Stimulated activated naive B cell treated with anti-CD40 and anti-IgM and Interleukin-4, amounts not matched to agents 10 μg/mL and 1 μg/mL and 100 μg/mL, for 72 hours (primary cell): ENCODE measurements at regions not wholly inside any gene's neighbourhood (a gene's known extent, or its start where the extent isn't known, plus 50 kb on each side); places are given as distances from the start of the nearest gene placed in this dataset.
"Not testable (repeated sequence)": the region's sequence is repeated elsewhere in the genome, so short reads cannot be mapped to it uniquely, and the experiment has no call there.

ENCODE experiments used
- ATAC-seq, 2 donors: fragments of 150-1000 bp; cut with Tn5 transposase; replicated peaks; 2 replicates each; pipeline ENCODE4 v1.10.0; 2021; ENCODE audit warnings: moderate library complexity in 1 of 2
- DNase-seq: peaks from one replicate; pipeline ENCODE4 v3.0.0; 2021
- H3K27ac Mint-ChIP-seq: one replicate; pipeline ENCODE4 v1.8.0; 2022; ENCODE audit warnings: mild to moderate bottlenecking, mixed read lengths
- H3K27me3 Mint-ChIP-seq, 2 donors: one replicate each; pipeline ENCODE4 v1.8.0; 2022; ENCODE audit warnings: mixed read lengths in 2 of 2
- H3K36me3 Mint-ChIP-seq, 2 donors: one replicate each; pipeline ENCODE4 v1.8.0; 2022; ENCODE audit warnings: mixed read lengths in 2 of 2, mild to moderate bottlenecking in 1 of 2
- H3K4me1 Mint-ChIP-seq, 2 donors: one replicate each; pipeline ENCODE4 v1.8.0; 2022; ENCODE audit warnings: mixed read lengths in 2 of 2, mild to moderate bottlenecking in 1 of 2
- H3K4me3 Mint-ChIP-seq, 2 donors: one replicate each; pipeline ENCODE4 v1.8.0; 2022; ENCODE audit warnings: mild to moderate bottlenecking in 2 of 2, mixed read lengths in 2 of 2, moderate library complexity in 1 of 2
- H3K9me3 Mint-ChIP-seq, 2 donors: one replicate each; pipeline ENCODE4 v1.8.0; 2022; ENCODE audit warnings: mixed read lengths in 2 of 2, mild to moderate bottlenecking in 1 of 2

DNA sequence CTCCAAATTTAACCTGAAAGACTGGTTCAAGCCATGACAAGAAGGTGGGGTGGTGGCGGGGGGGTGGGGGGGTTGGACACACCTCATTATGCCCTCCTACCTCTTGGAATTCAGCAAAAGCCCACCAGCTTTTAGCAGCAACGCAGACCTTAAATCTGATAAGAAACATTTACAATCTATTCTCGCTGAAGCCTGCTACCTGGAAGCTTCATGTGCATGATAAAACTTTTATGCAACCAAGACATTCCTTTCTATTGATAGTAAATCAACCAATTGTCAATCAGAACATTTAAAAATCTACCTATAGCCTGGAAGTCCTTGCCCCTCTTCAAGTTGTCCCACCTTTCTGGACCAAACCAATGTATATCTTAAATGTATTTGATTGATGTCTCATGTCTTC, 113.6 kb upstream of the FAM98A start:
- DNase-seq (no peak), ATAC-seq (no peak)
- Mint-ChIP-seq H3K27ac (no peak overlapping the region), H3K9me3 (no peaks in the 10 kb centered on the region), H3K4me1 (no peaks in the 10 kb centered on the region), H3K36me3 (no peaks in the 10 kb centered on the region), H3K27me3 (peaks cover 0 to 6% of the 10 kb centered on the region in 2 donors), H3K4me3 (no peak overlapping the region)

DNA sequence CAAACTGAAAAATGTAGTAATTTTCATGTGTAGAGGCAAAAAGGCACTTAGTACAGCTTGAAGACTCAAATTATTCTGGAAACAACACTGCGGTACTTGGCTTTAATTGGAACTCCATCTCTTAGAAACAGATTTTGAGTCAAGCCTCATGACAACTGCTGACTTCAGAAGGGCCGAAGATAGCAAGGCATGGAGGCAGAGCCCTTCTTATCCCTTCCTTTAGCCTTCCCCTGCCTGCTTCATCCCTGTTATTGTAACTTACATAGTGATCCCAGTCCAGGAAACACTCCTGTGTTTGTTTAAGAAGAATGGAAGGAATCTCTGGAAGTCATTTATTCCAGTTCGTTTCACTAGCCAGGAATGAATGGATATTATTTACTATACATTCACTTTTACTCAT, 110.9 kb upstream of the FAM98A start:
- DNase-seq = no peak
- no peak for ATAC-seq
- Mint-ChIP-seq H3K9me3 (no peaks in the 10 kb centered on the region), H3K27ac (no peak overlapping the region), H3K36me3 (no peaks in the 10 kb centered on the region), H3K4me3 (no peak overlapping the region), H3K4me1 (no peaks in the 10 kb centered on the region), H3K27me3 (no peaks in the 10 kb centered on the region)

DNA sequence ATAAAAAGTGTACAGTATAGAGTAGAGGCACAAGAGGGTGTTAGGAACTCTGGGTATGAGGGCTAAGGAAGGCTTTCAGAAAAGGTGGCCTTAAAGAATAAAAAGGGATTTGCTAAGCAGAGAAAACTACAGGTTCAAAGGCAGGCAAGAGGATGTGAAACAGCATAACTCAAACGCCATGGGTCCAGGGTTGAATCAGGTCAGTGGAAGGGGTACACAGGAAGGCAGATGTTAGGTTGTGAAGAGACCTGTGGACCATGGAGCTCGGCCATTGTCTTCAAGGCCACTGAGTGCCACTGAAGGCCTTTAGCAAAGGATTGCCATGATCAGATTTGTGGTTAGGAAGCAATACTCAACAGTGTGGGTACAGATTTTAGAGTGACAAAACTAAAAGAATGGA, 108.2 kb upstream of the FAM98A start:
- Mint-ChIP-seq H3K9me3 (no peaks in the 10 kb centered on the region), H3K4me3 (no peak overlapping the region), H3K4me1 (no peaks in the 10 kb centered on the region), H3K27me3 (no peaks in the 10 kb centered on the region), H3K27ac (no peak overlapping the region), H3K36me3 (no peaks in the 10 kb centered on the region)
- ATAC-seq (no peak), DNase-seq (no peak)

DNA sequence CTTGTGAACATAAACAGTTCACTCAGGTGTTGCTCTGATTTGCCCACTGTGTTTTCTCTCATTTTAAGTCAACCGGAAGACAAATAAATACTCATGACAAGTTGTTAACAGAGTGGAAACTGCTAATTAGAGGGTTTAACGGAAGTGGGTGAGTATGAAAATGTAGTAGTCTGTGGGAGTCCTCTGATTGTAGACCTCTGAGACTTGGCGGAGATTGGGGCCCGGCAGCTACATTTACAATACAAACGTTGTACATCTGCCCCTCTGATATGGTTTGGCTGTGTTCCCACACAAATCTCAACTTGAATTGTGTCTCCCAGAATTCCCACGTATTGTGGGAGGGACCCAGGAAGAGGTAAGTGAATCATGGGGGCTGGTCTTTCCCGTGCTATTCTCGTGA, 107.3 kb upstream of the FAM98A start:
- ATAC-seq (no peak), DNase-seq (no peak)
- H3K9me3 Mint-ChIP-seq = no peaks in the 10 kb centered on the region
- H3K27me3 Mint-ChIP-seq = no peaks in the 10 kb centered on the region
- no peaks in the 10 kb centered on the region for H3K36me3 Mint-ChIP-seq
- no peaks in the 10 kb centered on the region for H3K4me1 Mint-ChIP-seq
- H3K27ac Mint-ChIP-seq = no peak overlapping the region
- H3K4me3 Mint-ChIP-seq = no peak overlapping the region

DNA sequence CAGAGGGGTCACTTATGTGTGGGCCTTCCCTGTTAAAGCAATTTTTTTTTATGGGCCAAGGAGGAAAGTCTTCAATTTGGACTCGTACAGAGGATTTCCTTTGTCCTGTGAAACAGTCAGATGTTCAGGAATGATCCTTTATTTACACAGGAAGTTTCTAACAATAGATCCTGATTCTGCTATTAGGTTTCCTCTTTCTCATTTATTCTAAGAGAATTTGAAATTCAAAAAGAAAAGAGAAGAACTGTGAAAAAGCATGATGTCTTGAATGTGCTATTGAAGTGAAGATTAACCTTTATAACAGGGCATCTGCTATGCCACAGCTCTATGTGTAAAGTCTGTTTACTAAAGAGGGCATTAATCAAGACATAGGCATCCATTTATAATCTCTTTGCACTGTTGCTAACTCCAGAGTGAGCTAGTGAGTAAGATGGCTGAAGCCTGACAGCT, 105.3 kb upstream of the FAM98A start:
- ATAC-seq = no peak

DNA sequence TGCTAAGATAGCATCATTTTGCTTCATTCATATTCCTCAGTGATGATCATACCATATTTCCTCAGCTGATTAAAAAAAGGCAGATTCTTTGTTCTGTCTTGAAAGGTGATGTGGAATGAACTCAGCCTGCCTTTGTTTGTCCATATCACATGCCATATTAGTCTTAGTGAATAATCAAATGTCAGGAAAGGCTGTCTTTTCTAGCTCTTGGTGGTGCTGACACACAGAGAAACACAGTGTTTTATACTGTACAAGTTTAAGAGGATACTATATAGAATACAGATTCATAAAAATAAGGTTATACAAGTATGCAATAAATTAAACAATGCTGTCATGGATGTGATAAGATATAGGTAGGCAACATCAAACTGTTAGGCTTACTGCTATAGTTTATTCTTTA, 97.1 kb upstream of the FAM98A start:
- no peak for ATAC-seq
- peaks cover 6 to 21% of the 10 kb centered on the region in 2 donors for H3K27me3 Mint-ChIP-seq
- no peak overlapping the region for H3K4me3 Mint-ChIP-seq
- no peak for DNase-seq
- peaks cover 0 to 5% of the 10 kb centered on the region in 2 donors for H3K36me3 Mint-ChIP-seq
- H3K27ac Mint-ChIP-seq = no peak overlapping the region
- H3K9me3 Mint-ChIP-seq = peaks cover 14 to 23% of the 10 kb centered on the region in 2 donors
- no peaks in the 10 kb centered on the region for H3K4me1 Mint-ChIP-seq

More for the DNA sequence above, 105.3 kb upstream of the FAM98A start:
- Mint-ChIP-seq H3K9me3 (peaks cover 0 to 2% of the 10 kb centered on the region in 2 donors), H3K27me3 (peaks cover 0 to 4% of the 10 kb centered on the region in 2 donors), H3K36me3 (no peaks in the 10 kb centered on the region), H3K4me1 (no peaks in the 10 kb centered on the region), H3K27ac (no peak overlapping the region), H3K4me3 (no peak overlapping the region)
- no peak for DNase-seq

DNA sequence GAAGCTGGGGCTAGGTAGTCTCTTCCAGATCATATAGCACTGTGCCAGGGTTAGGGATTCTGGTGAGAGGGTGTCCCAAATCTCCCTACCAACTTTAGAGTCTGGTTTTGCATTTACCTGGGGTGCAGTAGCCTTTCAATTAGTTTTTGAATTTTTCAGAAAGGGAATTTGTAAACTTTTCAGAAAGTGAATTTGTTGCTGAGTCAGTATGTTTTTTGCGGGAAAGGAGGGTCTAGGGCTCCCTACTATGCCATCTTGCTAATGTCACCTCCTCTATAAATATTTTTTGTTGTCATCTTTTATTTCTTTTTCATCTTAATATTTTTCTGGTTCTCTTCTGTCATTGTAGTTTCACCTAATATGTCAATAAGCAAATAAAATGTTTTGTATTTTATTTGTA, 95.8 kb upstream of the FAM98A start:
- Mint-ChIP-seq H3K4me1 (no peaks in the 10 kb centered on the region), H3K4me3 (no peak overlapping the region), H3K36me3 (peaks cover 0 to 5% of the 10 kb centered on the region in 2 donors), H3K27ac (no peak overlapping the region), H3K27me3 (peaks cover 6 to 17% of the 10 kb centered on the region in 2 donors), H3K9me3 (peaks cover 18 to 27% of the 10 kb centered on the region in 2 donors)
- no peak for DNase-seq
- ATAC-seq = no peak

DNA sequence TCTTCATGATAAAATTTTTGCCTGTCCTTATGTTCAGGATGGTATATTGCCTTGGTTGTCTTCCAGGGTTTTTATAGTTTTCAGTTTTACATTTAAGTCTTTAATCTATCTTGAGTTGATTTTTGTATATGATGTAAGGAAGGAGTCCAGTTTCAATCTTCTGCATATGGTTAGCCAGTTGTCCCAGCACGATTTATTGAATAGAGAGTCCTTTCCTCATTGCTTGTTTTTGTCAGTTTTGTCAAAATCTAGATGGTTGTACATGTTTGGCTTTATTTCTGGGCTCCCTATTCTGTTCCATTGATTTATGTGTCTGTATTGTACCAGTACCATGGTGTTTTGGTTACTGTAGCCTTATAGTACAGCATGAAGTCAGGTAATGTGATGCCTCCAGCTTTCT, 91.6 kb upstream of the FAM98A start:
- H3K4me1 Mint-ChIP-seq, H3K27ac Mint-ChIP-seq, DNase-seq, ATAC-seq, H3K4me3 Mint-ChIP-seq, H3K36me3 Mint-ChIP-seq: not testable (repeated sequence)
- H3K9me3 Mint-ChIP-seq = peaks cover 25 to 34% of the 10 kb centered on the region in 2 donors
- peaks cover 6 to 11% of the 10 kb centered on the region in 2 donors for H3K27me3 Mint-ChIP-seq

DNA sequence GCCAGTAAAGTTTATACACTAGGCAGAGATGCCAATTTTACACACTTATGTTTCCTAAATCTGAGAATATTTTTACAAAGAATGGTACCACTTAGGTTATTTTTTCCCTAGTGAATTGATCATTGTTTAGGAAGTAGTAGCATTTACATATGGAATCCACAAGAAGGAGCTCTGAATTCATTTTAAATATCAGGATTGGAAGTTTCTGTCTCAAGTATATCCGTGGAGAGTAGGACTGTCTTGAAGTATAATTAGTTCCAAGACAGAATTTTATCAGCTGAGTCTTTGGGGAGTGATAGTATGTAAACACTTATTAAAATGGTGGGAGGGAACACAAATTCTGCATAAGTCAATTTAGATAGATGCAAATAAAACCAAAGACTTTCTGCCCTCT, 82.3 kb upstream of the FAM98A start:
- H3K36me3 Mint-ChIP-seq = no peaks in the 10 kb centered on the region
- H3K27ac Mint-ChIP-seq = no peak overlapping the region
- H3K4me3 Mint-ChIP-seq = no peak overlapping the region
- peaks cover 5 to 7% of the 10 kb centered on the region in 2 donors for H3K9me3 Mint-ChIP-seq
- DNase-seq = no peak
- H3K4me1 Mint-ChIP-seq = no peaks in the 10 kb centered on the region
- H3K27me3 Mint-ChIP-seq = peaks cover 7 to 24% of the 10 kb centered on the region in 2 donors
- ATAC-seq = no peak

DNA sequence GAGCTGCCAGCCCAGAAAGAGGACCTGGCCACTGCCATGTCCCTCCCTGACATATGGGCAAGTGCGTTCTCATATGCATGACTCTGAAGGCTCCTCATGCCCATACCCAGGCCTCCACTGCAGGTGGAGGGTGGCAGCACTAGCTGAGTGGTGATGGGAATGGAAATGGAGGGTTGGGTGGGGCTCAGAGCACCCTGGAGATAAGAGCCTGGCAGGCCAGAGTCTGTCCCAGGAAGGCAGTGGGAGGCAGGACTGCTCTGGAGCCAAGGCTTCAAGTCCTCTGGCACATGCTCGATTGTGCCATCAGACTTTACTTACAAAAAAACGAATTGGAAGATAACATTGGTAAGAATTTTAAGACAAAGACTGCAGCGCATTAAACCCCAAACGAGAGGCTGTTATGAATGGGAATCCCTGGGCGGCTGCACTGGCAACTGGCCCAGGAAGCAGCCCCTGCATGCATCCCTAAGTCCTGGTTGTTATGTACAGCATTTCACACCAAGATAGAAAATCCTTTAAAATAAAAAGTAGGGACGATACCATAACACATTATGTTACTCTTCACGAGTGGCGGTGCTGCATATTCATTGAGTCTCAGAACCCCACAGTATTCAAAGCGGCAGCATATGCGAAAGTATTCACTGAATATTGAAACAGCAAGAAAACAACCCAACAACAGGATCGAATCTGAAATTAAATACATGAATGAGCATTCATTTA, 81.7 kb upstream of the FAM98A start:
- no peak overlapping the region for H3K27ac Mint-ChIP-seq
- no peak for ATAC-seq
- H3K36me3 Mint-ChIP-seq = no peaks in the 10 kb centered on the region

DNA sequence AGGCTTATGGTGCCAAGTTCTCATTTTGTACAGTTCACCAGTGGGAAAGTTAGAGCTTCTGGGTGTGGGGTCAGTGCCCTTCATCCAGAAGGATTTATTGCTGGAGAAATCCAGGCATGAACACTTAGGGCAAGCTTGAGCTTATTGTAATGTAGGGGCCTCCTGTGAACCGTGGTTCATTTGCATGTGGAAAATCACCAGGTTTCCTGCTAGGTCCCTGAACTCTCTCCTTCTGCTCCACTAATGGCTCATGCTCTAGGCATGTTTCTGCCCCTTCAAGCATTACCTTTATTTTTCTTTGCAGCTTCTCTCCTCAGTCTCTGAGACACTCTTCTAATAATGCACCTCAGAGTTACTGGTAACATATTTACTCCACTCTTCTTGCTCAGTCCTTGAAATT, 79.3 kb upstream of the FAM98A start:
- Mint-ChIP-seq H3K27ac (no peak overlapping the region), H3K9me3 (no peaks in the 10 kb centered on the region), H3K27me3 (peaks cover 7 to 19% of the 10 kb centered on the region in 2 donors), H3K36me3 (no peaks in the 10 kb centered on the region), H3K4me1 (no peaks in the 10 kb centered on the region), H3K4me3 (no peak overlapping the region)
- ATAC-seq (no peak), DNase-seq (no peak)

More for the DNA sequence above, 81.7 kb upstream of the FAM98A start:
- Mint-ChIP-seq H3K27me3 (peaks cover 7 to 24% of the 10 kb centered on the region in 2 donors), H3K9me3 (peaks cover 5 to 7% of the 10 kb centered on the region in 2 donors), H3K4me1 (no peaks in the 10 kb centered on the region), H3K4me3 (no peak overlapping the region)
- DNase-seq = no peak

DNA sequence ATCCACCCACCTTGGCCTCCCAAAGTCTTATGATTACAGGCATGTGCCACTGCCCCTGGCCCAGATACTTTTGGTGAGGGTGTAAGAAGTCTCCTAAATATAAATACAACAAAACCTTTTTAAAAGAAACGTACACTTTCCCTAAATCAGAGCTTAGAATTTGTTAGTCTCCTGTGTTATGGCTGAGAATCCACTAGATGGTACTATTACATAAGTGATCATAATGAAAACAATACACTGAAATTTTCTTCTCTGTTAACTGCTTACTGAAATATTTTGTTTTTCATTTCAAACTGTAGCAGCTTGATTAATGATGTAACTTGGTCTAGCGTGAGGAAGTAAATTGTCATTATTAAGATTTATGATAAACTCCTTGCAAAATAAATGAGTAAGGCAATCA, 74.8 kb upstream of the FAM98A start:
- no peak overlapping the region for H3K27ac Mint-ChIP-seq
- no peaks in the 10 kb centered on the region for H3K36me3 Mint-ChIP-seq
- no peaks in the 10 kb centered on the region for H3K9me3 Mint-ChIP-seq
- peaks cover 0 to 7% of the 10 kb centered on the region in 2 donors for H3K27me3 Mint-ChIP-seq
- no peak for DNase-seq
- H3K4me1 Mint-ChIP-seq = no peaks in the 10 kb centered on the region
- no peak overlapping the region for H3K4me3 Mint-ChIP-seq
- no peak for ATAC-seq

DNA sequence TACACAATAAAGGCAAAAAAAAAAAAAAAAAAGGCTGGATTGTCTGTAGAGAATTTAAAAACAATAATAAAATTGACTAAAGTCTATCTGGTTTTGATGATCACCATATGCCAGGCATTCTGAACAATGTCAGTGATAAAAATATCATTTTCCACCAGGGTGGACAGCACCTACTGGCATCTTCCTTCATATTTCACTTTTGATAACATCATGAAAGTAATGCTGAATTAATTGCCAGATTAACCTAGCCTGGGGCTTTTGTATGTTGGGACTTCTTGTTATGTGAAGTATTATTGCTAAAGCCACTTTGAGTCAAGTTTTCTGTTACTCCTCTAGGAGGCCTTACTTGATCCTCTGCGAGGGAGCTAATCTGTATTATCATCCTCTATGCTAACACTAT, 73.8 kb upstream of the FAM98A start:
- H3K4me1 Mint-ChIP-seq = no peaks in the 10 kb centered on the region
- H3K36me3 Mint-ChIP-seq = no peaks in the 10 kb centered on the region
- ATAC-seq (no peak), DNase-seq (no peak)
- no peak overlapping the region for H3K27ac Mint-ChIP-seq
- H3K4me3 Mint-ChIP-seq = no peak overlapping the region
- peaks cover 0 to 12% of the 10 kb centered on the region in 2 donors for H3K27me3 Mint-ChIP-seq
- no peaks in the 10 kb centered on the region for H3K9me3 Mint-ChIP-seq

DNA sequence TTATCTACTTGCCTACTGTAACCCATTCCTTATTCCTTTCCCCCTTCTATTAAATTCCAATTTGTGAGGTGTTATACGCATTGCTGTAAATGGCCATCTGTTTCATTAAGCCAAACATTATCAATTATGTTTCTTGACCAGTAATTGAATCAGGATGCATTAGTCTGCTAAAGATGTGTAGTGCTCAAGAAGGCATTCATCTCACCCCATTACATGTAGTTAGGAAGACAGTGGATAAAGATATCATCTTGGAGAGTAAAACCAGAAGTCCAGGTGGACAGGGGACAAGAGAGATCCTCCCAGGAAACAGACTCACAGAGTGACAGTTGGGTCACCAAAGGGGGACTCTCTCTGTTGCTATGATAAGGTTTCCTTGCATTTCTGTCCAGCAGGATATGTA, 73.3 kb upstream of the FAM98A start:
- Mint-ChIP-seq H3K4me3 (no peak overlapping the region), H3K27me3 (peaks cover 0 to 12% of the 10 kb centered on the region in 2 donors), H3K4me1 (no peaks in the 10 kb centered on the region), H3K36me3 (no peaks in the 10 kb centered on the region), H3K27ac (no peak overlapping the region), H3K9me3 (no peaks in the 10 kb centered on the region)
- ATAC-seq (no peak), DNase-seq (no peak)

DNA sequence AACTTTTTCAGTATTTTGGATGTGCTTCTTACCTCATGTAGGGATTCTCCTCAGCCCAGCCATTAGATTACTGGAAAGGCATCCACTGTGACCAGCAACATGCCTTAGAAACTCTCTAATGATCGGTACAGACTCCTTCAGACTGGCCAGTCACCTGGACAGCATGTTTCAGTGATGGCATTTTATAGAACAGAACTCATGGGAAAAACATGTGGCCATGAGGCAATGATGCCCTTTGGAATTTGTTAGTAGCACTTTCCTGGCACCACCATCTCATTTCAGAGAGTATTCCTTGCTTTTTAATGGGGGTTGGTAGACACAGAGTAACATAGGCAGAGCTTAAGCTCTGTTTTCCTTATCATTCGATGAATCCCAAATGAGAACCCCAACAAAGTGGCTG, 72.1 kb upstream of the FAM98A start:
- H3K27me3 Mint-ChIP-seq = peaks cover 0 to 12% of the 10 kb centered on the region in 2 donors
- no peak for ATAC-seq
- no peaks in the 10 kb centered on the region for H3K9me3 Mint-ChIP-seq
- H3K27ac Mint-ChIP-seq = no peak overlapping the region
- H3K36me3 Mint-ChIP-seq = no peaks in the 10 kb centered on the region
- H3K4me3 Mint-ChIP-seq = no peak overlapping the region
- DNase-seq = no peak
- H3K4me1 Mint-ChIP-seq = no peaks in the 10 kb centered on the region
